Thyroid gland (tissue), 4 donors: ENCODE measurements at regions not wholly inside any gene's neighbourhood (a gene's known extent, or its start where the extent isn't known, plus 50 kb on each side); places are given as distances from the start of the nearest gene placed in this dataset.

Experiments used
- DNase-seq, 2 donors: peaks; one replicate each; pipeline ENCODE4 v3.0.0-alpha.2; 2019
- H3K27ac ChIP-seq, 3 donors: fragments of 200-600 bp; sonication (generic); 1 replicate in 2 of 3; 2 replicates in 1 of 3; pipeline ENCODE4 v1.5.1; 2016 to 2019; ENCODE audit warnings: mild to moderate bottlenecking in 1 of 3, moderate library complexity in 1 of 3
- H3K27me3 ChIP-seq: fragments of 200-600 bp; sonication (generic); one replicate; pipeline ENCODE4 v1.5.1; 2019
- H3K36me3 ChIP-seq, 2 donors: fragments of 200-600 bp; sonication (generic); one replicate each; pipeline ENCODE4 v1.5.1; 2016 to 2019
- H3K4me1 ChIP-seq, 2 donors: fragments of 200-600 bp; sonication (generic); one replicate each; pipeline ENCODE4 v1.5.1; 2017 to 2019
- H3K4me3 ChIP-seq, 3 donors: fragments of 200-600 bp; sonication (generic); replicated peaks in 1 of 3; 1 replicate in 2 of 3; 2 replicates in 1 of 3; pipeline ENCODE4 v1.5.1; 2016; ENCODE audit warnings: mild to moderate bottlenecking in 1 of 3
- H3K9me3 ChIP-seq: fragments of 200-600 bp; sonication (generic); one replicate; pipeline ENCODE4 v1.5.1; 2017
- POLR2A ChIP-seq, 2 donors: fragments of 450-650 bp; IDR thresholded peaks; one replicate each; pipeline ENCODE4 v1.6.1; 2017; ENCODE audit warnings: antibody characterized with exemption in 2 of 2, mild to moderate bottlenecking in 2 of 2, moderate library complexity in 1 of 2
- WGBS, 2 donors: methylation state at CpG; one replicate each; pipeline ENCODE4 v1.1.5; 2017; 5-methylcytosine and 5-hydroxymethylcytosine counted together
- intact Hi-C: fragments of 100-400 bp; cut with DNase I; formaldehyde crosslinking; loops from one replicate; pipeline ENCODE4 v1.15.1; 2023
- TF ChIP-seq, protein P1 (sequence below), 6 experiments: fragments of 200-600 bp in 3 of 6; fragments of 450-650 bp in 3 of 6; sonication (generic) in 3 of 6; IDR thresholded peaks; one replicate each; pipeline ENCODE4 v1.5.1; 2016 to 2019; ENCODE audit warnings: antibody characterized with exemption in 6 of 6, mild to moderate bottlenecking in 2 of 6, inconsistent platforms in 1 of 6, moderate library complexity in 1 of 6

DNA sequence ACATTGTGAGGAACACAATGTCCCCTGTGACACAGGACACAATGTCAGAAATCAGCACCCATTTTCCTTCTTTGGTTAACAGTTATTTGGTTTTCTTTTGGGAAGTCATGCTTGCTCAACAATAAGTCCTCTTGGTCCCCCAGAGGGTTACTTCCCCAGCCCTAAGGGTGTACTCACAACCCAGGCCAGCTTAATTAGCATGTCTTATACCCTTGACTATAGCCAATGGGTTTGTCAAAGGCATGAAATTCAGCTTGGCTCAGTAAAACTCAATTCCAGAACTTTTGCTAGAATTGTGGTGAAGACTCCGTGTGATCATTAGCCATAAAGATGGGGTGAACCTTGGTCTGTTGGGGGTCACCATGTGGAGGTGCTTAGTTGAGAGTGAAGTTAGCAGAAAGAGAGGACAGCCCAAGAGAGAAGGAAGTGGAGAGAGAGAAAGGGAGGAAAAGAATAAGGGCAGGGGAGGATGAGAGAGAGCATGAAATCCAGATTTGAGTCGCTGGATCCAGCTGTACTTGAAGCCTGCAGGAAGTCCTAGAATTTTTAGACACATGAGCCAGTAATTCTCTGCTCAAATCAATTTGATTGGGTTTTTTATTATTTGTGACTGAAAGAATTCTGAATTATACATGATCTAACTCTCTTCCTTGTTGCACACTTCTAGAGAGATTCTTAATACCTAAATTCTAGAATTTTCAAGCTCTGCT, 321.3 kb upstream of the JAG1 start:
- no peak overlapping the region for H3K27ac ChIP-seq
- intact Hi-C loops = no loop called here

DNA sequence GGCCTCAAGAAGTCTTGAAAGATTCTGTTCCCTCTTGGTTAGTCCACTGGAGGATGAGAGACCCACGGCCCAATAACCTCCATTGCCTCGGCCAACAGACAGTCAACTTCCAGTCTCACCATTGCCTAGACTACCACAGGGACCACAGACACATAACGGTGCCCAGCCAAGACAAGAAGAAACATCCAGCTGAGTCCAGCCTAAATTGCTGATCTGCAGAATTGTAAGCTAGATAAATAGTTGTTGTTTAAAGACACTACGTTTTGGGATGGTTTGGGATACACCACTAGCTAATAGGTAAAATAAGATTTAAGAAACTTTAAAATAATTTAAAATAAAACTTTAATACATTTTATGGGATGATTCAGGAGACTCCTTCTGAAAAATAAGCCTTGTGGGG, 324.7 kb upstream of the JAG1 start:
- TF ChIP-seq POLR2A (IDR thresholded peaks at IDR 0.05) = no peak
- TF ChIP-seq, protein P1, sequence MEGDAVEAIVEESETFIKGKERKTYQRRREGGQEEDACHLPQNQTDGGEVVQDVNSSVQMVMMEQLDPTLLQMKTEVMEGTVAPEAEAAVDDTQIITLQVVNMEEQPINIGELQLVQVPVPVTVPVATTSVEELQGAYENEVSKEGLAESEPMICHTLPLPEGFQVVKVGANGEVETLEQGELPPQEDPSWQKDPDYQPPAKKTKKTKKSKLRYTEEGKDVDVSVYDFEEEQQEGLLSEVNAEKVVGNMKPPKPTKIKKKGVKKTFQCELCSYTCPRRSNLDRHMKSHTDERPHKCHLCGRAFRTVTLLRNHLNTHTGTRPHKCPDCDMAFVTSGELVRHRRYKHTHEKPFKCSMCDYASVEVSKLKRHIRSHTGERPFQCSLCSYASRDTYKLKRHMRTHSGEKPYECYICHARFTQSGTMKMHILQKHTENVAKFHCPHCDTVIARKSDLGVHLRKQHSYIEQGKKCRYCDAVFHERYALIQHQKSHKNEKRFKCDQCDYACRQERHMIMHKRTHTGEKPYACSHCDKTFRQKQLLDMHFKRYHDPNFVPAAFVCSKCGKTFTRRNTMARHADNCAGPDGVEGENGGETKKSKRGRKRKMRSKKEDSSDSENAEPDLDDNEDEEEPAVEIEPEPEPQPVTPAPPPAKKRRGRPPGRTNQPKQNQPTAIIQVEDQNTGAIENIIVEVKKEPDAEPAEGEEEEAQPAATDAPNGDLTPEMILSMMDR (IDR thresholded peaks at IDR 0.05) = no peak
- DNase-seq = no peak
- no peaks in the 10 kb centered on the region for H3K9me3 ChIP-seq
- no peaks in the 10 kb centered on the region for H3K36me3 ChIP-seq
- 90% methylated on average over 4 of the region's 4 CpGs for WGBS, 2 donors
- H3K4me1 ChIP-seq = no peaks in the 10 kb centered on the region
- intact Hi-C loops = no loop called here
- no peak overlapping the region for H3K27ac ChIP-seq
- H3K4me3 ChIP-seq = no peak overlapping the region
- H3K27me3 ChIP-seq = no peaks in the 10 kb centered on the region

More for the DNA sequence above, 321.3 kb upstream of the JAG1 start:
- Histone ChIP-seq H3K4me3 (no peak overlapping the region), H3K27me3 (no peaks in the 10 kb centered on the region), H3K9me3 (no peaks in the 10 kb centered on the region), H3K36me3 (no peaks in the 10 kb centered on the region), H3K4me1 (no peaks in the 10 kb centered on the region)
- DNase-seq = no peak
- TF ChIP-seq, protein P1 (IDR thresholded peaks at IDR 0.05) = no peak
- no peak for TF ChIP-seq POLR2A (IDR thresholded peaks at IDR 0.05)
- WGBS, 2 donors = 94 to 95% methylated on average over 2 of the region's 2 CpGs

DNA sequence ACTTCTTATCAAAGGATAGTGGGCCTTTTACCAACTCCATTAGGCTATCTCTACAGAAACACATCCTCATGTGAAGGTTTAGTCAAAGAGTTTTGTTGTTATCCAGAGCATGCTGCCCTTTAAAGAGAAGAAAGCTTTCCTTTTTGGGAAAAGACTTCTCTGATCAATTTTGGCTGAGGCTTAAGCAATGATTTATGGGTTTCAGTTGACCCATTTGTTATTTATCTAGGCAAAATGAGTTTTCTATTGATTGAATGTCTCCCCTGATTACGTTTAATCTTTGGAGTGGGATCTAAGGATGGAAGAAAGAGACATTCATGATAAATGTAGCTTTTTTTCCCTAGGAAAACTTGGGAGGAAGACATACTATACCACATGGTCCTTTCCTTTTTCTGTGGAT, 326.6 kb upstream of the JAG1 start:
- no peaks in the 10 kb centered on the region for H3K36me3 ChIP-seq
- no peak overlapping the region for H3K4me3 ChIP-seq
- TF ChIP-seq POLR2A (IDR thresholded peaks at IDR 0.05) = no peak
- TF ChIP-seq, protein P1 (IDR thresholded peaks at IDR 0.05) = no peak
- no peaks in the 10 kb centered on the region for H3K27me3 ChIP-seq
- intact Hi-C loops = no loop called here
- no peaks in the 10 kb centered on the region for H3K4me1 ChIP-seq
- H3K27ac ChIP-seq = no peak overlapping the region
- DNase-seq = no peak
- H3K9me3 ChIP-seq = no peaks in the 10 kb centered on the region
- WGBS, 2 donors = 83% methylated on average over 1 of the region's 1 CpG

DNA sequence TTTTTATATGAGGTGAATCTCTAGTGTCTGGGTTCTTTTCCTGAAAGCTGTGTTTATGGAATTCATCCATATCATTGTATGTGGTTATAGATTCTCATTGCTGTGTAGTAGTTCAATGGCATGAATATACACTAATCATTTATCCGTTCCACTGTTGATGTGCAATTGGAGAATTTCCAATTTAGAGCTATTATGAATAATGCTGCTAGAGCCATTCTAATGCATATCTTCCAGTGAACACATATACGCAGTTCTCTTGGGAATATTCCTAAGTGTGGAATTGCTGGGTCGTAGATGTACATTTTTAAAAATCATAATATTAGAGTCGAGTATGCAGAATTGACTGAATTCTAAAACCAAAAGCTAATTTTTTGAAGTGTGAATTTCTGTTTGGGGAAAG, 327.5 kb upstream of the JAG1 start:
- Histone ChIP-seq H3K9me3 (no peaks in the 10 kb centered on the region), H3K36me3 (no peaks in the 10 kb centered on the region), H3K27me3 (no peaks in the 10 kb centered on the region), H3K27ac (no peak overlapping the region), H3K4me3 (no peak overlapping the region), H3K4me1 (no peaks in the 10 kb centered on the region)
- DNase-seq = no peak
- intact Hi-C loops = no loop called here
- 70 to 79% methylated on average over 4 of the region's 4 CpGs for WGBS, 2 donors
- TF ChIP-seq POLR2A (IDR thresholded peaks at IDR 0.05) = no peak
- TF ChIP-seq, protein P1 (IDR thresholded peaks at IDR 0.05) = no peak

DNA sequence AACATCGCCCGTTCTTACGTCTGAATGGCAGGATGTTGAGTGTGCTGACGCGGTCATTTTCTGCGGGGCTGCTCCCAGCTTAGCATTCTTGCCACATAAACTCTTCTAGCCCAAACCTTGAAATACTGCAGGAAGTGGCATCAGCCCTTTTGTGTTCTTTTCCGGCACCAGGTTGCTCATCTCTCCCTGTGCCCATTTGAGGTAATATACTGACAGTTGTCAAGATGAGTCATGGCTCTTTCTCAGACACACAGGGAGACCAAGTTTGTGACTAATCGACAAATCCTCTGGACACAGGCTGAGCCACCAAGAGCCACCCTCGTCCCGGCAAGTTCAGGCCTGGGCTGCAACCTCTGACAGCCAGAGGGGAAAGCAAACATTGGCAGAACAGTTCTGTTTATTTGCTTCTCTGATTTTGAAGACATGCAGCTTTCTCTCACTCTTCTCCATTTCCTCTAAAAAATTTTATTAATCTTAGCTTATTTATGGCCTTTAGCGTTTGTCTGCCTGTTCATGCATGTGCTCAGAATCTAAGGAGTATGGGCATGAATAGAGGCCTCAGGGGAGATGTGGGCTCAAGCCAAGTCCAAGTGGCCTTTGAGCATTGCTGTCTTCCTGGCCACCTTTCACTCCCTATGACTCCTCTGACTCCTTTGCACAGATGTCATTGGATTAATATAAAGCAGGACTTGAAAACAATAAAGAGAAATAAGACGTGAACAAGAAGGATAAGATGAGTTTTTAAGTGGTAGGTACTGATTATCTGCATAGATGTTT, 328.2 kb upstream of the JAG1 start:
- TF ChIP-seq, protein P1 (IDR thresholded peaks at IDR 0.05) = no peak
- TF ChIP-seq POLR2A (IDR thresholded peaks at IDR 0.05) = no peak
- DNase-seq = no peak

More for the DNA sequence above, 328.2 kb upstream of the JAG1 start:
- intact Hi-C loops = no loop called here
- H3K27me3 ChIP-seq = no peaks in the 10 kb centered on the region
- no peak overlapping the region for H3K4me3 ChIP-seq
- H3K36me3 ChIP-seq = no peaks in the 10 kb centered on the region
- H3K4me1 ChIP-seq = no peaks in the 10 kb centered on the region
- no peaks in the 10 kb centered on the region for H3K9me3 ChIP-seq
- WGBS, 2 donors = 72 to 78% methylated on average over 12 of the region's 12 CpGs
- peak overlapping the region in 1 of 3 donors; percentile 22 for H3K27ac ChIP-seq
